IPS-15b (cell line): ENCODE measurements at regions not wholly inside any gene's neighbourhood (a gene's known extent, or its start where the extent isn't known, plus 50 kb on each side); places are given as distances from the start of the nearest gene placed in this dataset.
"Not testable (repeated sequence)": the region's sequence is repeated elsewhere in the genome, so short reads cannot be mapped to it uniquely, and the experiment has no call there.

Experiments
- H3K27me3 ChIP-seq: one replicate; pipeline ENCODE4 v1.6.1; 2013; ENCODE audit warnings: low read length; ENCODE audit not compliant: control insufficient read depth, insufficient read depth
- H3K36me3 ChIP-seq: one replicate; pipeline ENCODE4 v1.6.1; 2013; ENCODE audit warnings: low read length; ENCODE audit not compliant: control insufficient read depth, insufficient read depth
- H3K4me1 ChIP-seq: one replicate; pipeline ENCODE4 v1.6.1; 2013; ENCODE audit warnings: mild to moderate bottlenecking, low read length; ENCODE audit not compliant: control insufficient read depth, insufficient read depth
- H3K4me3 ChIP-seq: one replicate; pipeline ENCODE4 v1.5.1; 2013; ENCODE audit warnings: low read depth, low read length
- H3K9ac ChIP-seq: one replicate; pipeline ENCODE4 v1.6.1; 2013; ENCODE audit warnings: low read depth, mild to moderate bottlenecking, low read length
- H3K9me3 ChIP-seq: one replicate; pipeline ENCODE4 v1.6.1; 2013; ENCODE audit warnings: mild to moderate bottlenecking, low read length; ENCODE audit not compliant: control insufficient read depth, insufficient read depth

- no peak overlapping the region for H3K9ac ChIP-seq
- H3K4me3 ChIP-seq, result no peak overlapping the region
- H3K9me3 ChIP-seq, result no peaks in the 10 kb centered on the region
- no peaks in the 10 kb centered on the region for H3K27me3 ChIP-seq
- no peaks in the 10 kb centered on the region for H3K4me1 ChIP-seq
- no peaks in the 10 kb centered on the region for H3K36me3 ChIP-seq
These were observed 395.5 kb downstream of the RPS6KC1 start for GRCh38 chr1:213446496-213446895.

- Histone ChIP-seq H3K36me3 (no peaks in the 10 kb centered on the region), H3K9ac (no peak overlapping the region), H3K9me3 (no peaks in the 10 kb centered on the region), H3K27me3 (no peaks in the 10 kb centered on the region), H3K4me3 (no peak overlapping the region), H3K4me1 (no peaks in the 10 kb centered on the region)
These were observed 397.3 kb downstream of the RPS6KC1 start for GRCh38 chr1:213448360-213448759.

GRCh38 chr1:213448776-213449175, 397.7 kb downstream of the RPS6KC1 start:
- no peaks in the 10 kb centered on the region for H3K27me3 ChIP-seq
- no peak overlapping the region for H3K4me3 ChIP-seq
- no peaks in the 10 kb centered on the region for H3K9me3 ChIP-seq
- no peaks in the 10 kb centered on the region for H3K36me3 ChIP-seq
- H3K9ac ChIP-seq, result no peak overlapping the region
- no peaks in the 10 kb centered on the region for H3K4me1 ChIP-seq

- Histone ChIP-seq H3K4me3 (no peak overlapping the region), H3K27me3 (no peaks in the 10 kb centered on the region), H3K9ac (no peak overlapping the region), H3K36me3 (no peaks in the 10 kb centered on the region), H3K9me3 (no peaks in the 10 kb centered on the region), H3K4me1 (no peaks in the 10 kb centered on the region)
These were observed 401.5 kb downstream of the RPS6KC1 start for GRCh38 chr1:213452501-213452900.

GRCh38 chr1:213457186-213457585, 406.1 kb downstream of the RPS6KC1 start:
- H3K9ac ChIP-seq, result no peak overlapping the region
- no peaks in the 10 kb centered on the region for H3K4me1 ChIP-seq
- H3K4me3 ChIP-seq, result no peak overlapping the region
- no peaks in the 10 kb centered on the region for H3K36me3 ChIP-seq
- H3K27me3 ChIP-seq, result no peaks in the 10 kb centered on the region
- H3K9me3 ChIP-seq, result no peaks in the 10 kb centered on the region

- H3K36me3 ChIP-seq, result no peaks in the 10 kb centered on the region
- no peak overlapping the region for H3K4me3 ChIP-seq
- no peaks in the 10 kb centered on the region for H3K4me1 ChIP-seq
- H3K9ac ChIP-seq, result no peak overlapping the region
- H3K27me3 ChIP-seq, result no peaks in the 10 kb centered on the region
- no peaks in the 10 kb centered on the region for H3K9me3 ChIP-seq
These were observed 406.7 kb downstream of the RPS6KC1 start for GRCh38 chr1:213457733-213458132.

GRCh38 chr1:213462374-213462773, 411.3 kb downstream of the RPS6KC1 start:
- H3K4me3 ChIP-seq, H3K9me3 ChIP-seq, H3K4me1 ChIP-seq, H3K36me3 ChIP-seq, H3K27me3 ChIP-seq, H3K9ac ChIP-seq: not testable (repeated sequence)

GRCh38 chr1:213464786-213465460, 413.9 kb downstream of the RPS6KC1 start:
- no peak overlapping the region for H3K4me3 ChIP-seq
- no peaks in the 10 kb centered on the region for H3K27me3 ChIP-seq
- H3K36me3 ChIP-seq, result no peaks in the 10 kb centered on the region
- H3K9me3 ChIP-seq, result no peaks in the 10 kb centered on the region
- no peak overlapping the region for H3K9ac ChIP-seq
- no peaks in the 10 kb centered on the region for H3K4me1 ChIP-seq

GRCh38 chr1:213466541-213466940, 415.5 kb downstream of the RPS6KC1 start:
- Histone ChIP-seq H3K4me1 (no peaks in the 10 kb centered on the region), H3K9ac (no peak overlapping the region), H3K27me3 (no peaks in the 10 kb centered on the region), H3K36me3 (no peaks in the 10 kb centered on the region), H3K4me3 (no peak overlapping the region), H3K9me3 (no peaks in the 10 kb centered on the region)

GRCh38 chr1:213474054-213474453, 423.0 kb downstream of the RPS6KC1 start:
- peaks cover 2% of the 10 kb centered on the region for H3K4me1 ChIP-seq
- H3K27me3 ChIP-seq, result no peaks in the 10 kb centered on the region
- no peaks in the 10 kb centered on the region for H3K36me3 ChIP-seq
- H3K4me3 ChIP-seq, result no peak overlapping the region
- no peak overlapping the region for H3K9ac ChIP-seq
- H3K9me3 ChIP-seq, result no peaks in the 10 kb centered on the region

- Histone ChIP-seq H3K9ac (no peak overlapping the region), H3K36me3 (no peaks in the 10 kb centered on the region), H3K4me1 (no peaks in the 10 kb centered on the region)
These were observed 430.4 kb downstream of the RPS6KC1 start for GRCh38 chr1:213481395-213481794.

GRCh38 chr1:213484333-213484732, 433.3 kb downstream of the RPS6KC1 start:
- Histone ChIP-seq H3K9ac (no peak overlapping the region), H3K27me3 (no peaks in the 10 kb centered on the region), H3K4me3 (no peak overlapping the region), H3K4me1 (no peaks in the 10 kb centered on the region), H3K9me3 (no peaks in the 10 kb centered on the region), H3K36me3 (no peaks in the 10 kb centered on the region)

More at GRCh38 chr1:213481395-213481794, 430.4 kb downstream of the RPS6KC1 start:
- Histone ChIP-seq H3K4me3 (no peak overlapping the region), H3K27me3 (no peaks in the 10 kb centered on the region), H3K9me3 (no peaks in the 10 kb centered on the region)
